GM18498 (cell line): ENCODE measurements at regions not wholly inside any gene's neighbourhood (a gene's known extent, or its start where the extent isn't known, plus 50 kb on each side); places are given as distances from the start of the nearest gene placed in this dataset.
"Not testable (repeated sequence)": the region's sequence is repeated elsewhere in the genome, so short reads cannot be mapped to it uniquely, and the experiment has no call there.

Experiments
- ATAC-seq: cut with Tn5 transposase; IDR thresholded peaks from one replicate; pipeline ENCODE4 v1.9.1; 2021; ENCODE audit warnings: mild to moderate bottlenecking, moderate library complexity; ENCODE audit not compliant: unreplicated experiment

DNA sequence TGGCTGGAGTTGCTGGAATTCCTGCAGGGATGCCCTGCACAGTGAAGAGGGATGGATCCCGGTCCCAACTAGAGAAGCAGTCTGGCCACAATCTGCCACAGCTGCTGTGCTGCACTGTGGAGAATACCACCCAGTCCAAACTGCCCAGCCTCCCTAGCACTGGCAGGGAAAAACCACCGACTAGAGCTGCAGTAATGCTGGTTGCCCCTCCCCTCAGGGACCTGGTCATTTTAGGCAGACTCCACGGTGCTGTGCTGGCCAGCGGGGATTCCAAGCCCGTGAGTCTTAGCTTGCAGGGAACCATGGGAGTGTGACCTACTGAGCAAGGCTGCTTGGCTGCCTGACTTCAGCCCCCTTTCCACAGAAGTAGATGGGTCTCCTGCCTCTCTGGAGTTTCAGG is 478.0 kb upstream of the ATP11B start:
- no peak for ATAC-seq

DNA sequence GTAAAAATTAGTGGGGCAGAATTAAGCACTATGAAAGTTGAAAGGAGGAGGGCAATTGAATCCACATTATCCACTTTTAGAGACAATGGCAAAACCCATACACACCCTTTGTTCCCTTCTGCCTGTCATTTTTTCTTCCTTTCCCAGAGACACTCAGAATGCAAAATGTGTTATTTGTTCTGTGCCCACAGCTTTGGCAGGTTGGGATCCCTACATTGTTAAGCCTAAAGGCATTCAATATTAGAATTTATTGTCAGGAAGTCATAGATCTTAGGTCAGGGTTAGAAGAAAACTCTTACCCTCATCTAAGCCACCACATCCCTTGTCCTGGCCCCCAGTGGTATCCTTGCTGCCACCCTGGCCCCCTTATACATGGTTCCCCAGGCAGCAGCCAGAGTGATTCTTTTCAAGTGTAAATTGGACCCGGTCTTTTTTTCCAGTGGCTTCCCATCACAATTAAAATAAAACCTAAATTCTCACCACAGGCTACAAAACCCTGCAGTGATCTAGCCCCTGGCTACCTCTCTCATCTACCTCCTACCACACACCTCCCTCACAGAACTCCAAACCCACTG is 470.1 kb upstream of the ATP11B start:
- no peak for ATAC-seq

DNA sequence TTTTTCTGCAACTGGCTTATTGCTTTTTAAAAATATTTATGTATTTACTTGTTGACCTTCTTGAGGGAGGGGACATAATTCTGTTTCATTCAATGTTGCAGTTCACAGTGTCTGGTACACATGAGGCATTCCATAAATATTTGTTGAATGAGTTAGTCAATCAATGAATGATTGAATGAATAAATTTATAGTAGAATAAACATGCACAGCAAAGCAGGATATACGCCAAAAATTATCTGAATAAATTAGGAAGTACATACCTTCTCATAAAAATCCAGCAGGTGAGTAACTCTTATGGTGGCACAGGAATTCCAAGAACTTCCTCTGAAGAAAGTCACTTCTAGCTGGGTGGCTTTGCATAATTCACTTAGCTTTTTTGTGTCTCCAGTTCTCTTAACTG is 469.4 kb upstream of the ATP11B start:
- ATAC-seq, result no peak

DNA sequence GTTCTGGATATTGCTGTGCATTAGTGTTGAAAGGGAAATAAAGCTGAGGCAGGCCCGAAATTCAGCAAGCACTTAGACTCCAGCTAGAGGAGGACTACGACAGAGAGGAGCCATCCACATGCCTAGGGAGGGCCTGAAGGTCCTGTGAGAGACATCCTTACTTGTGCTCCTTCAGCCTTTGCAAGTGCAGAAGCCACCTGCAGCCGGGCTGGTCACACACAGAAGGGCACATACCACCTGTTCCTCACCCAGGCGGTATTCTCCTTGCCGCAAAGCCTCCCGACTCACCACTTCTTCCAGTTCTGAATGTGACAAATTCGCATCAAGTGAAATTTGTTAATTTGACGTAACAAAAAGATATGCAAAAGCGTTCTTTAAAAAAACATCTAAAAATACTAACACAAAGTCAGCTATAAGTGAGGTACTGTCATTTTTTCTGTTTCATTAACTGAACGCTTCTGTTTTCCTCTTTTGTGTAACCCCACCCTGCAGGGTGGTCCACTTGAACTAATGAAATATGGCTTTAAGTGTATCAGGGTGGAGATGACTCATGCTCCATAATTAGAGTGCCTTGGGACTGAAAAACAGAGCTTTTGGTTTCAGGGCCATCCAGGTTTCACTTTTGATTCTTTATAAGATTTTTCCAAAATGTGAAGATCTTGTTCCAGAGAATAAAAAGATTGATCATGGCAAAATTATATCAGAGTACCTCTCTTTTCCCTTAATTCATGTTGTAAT is 467.9 kb upstream of the ATP11B start:
- no peak for ATAC-seq

DNA sequence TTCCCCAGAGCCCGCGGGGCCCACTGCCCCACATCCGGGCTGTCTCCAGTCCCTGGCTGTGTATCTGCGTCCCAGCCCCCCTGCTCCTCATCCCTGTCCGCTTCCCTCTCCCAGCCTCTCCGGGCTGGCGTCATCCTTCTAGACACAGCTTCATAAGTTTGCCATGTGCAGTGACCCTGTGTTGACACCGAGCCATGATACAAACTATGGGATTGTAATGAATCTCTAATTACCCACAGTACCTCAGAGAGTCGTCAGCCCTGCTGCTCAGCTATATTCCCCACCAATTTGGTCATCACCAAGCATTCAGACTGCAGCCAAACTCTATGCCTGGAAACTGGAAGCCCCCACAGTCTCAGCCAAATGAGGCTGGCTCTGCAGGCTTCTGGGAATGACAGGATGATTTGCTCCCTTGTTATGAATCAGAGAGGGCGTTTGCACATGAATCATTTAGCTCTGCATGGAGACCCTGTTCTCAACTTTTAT is 466.1 kb upstream of the ATP11B start:
- no peak for ATAC-seq

DNA sequence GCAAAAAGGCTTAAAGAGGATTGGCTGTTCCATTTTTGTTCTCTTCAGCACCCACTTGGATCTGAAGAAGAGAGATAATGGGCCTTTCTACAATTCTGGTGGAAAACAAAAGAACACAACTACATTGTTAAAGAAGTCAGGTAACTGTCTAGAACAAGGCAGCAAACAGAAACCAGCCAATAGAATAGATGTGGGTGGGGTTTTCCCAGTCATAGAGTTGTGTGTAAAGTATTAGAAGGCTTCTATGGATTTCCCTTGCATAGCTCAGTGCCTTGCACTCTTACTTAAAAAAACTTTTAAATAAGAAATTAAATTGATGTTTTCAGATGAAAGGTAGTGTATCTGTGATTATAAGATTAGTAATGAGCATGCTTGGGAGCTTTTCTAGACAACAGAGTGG is 462.7 kb upstream of the ATP11B start:
- ATAC-seq, result no peak

DNA sequence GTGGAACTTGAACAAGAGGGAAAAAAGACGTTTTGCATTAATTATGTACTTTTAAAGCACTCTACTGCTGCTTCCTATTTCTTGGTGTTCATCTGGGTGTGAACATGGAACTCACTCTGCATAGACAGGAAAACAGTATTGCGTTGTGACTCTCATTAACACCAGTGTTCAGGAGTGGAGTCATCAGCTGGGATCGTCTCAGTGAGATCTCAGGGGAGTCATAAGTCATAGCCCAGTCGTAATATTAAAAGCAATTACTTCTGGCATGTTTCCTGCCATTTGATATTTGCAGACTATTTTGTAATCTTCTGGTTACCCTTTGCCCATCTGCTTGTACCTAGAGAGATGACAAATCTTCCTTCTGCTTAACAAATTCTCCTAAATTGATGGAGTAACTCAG is 462.0 kb upstream of the ATP11B start:
- no peak for ATAC-seq

DNA sequence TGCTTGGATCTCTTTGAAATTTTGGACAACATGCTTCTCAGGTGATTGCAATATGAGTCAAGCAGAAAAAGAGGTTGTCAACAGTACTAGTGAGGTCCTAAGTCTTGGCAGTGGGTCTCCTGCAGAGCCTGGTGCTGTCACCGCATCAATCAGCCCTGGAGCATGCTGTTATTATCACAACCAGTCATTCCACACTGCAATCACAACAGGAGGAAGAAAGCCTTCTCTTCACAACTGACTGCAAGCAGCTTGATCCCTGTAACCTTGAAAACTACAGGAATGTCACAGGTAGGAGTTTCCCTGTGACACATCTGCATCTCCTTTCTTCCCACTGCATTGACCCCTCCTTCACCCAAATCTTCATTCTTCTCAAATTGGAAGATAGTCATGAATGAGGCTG is 451.1 kb upstream of the ATP11B start:
- no peak for ATAC-seq

DNA sequence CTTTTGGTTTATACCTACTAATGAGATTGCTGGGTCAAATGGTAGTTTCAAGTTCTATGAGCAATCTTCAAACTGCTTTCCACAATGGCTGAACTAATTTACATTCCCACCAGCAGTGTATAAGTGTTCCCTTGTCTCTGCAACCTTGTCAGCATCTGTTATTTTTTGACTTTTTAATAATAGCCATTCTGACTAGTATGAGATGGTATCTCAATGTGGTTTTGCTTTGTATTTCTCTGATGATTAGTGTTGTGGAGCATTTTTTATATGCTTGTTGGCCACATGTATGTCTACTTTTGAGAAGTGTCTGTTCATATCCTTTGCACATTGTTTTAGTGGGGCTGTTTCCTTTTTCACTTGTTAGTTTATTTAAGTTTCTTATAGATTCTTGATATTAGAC is 449.3 kb upstream of the ATP11B start:
- ATAC-seq, result not testable (repeated sequence)

DNA sequence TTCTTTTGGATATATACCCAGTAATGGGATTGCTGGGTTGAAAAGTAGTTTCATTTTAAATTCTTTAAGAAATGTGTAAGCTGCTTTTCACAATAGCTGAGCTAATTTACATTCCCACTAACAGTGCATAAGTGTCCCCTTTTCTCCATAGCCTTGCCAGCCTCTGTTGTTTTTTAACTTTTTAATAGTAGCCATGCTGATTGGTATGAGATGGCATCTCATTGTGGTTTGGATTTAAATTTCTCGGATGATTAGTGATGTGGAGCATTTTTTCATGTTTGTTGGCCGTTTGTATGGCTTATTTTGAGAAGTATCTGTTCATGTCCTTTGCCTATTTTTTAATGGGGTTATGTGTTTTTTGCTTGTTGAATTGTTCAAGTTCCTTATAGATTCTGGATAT is 444.3 kb upstream of the ATP11B start:
- ATAC-seq, result no peak

DNA sequence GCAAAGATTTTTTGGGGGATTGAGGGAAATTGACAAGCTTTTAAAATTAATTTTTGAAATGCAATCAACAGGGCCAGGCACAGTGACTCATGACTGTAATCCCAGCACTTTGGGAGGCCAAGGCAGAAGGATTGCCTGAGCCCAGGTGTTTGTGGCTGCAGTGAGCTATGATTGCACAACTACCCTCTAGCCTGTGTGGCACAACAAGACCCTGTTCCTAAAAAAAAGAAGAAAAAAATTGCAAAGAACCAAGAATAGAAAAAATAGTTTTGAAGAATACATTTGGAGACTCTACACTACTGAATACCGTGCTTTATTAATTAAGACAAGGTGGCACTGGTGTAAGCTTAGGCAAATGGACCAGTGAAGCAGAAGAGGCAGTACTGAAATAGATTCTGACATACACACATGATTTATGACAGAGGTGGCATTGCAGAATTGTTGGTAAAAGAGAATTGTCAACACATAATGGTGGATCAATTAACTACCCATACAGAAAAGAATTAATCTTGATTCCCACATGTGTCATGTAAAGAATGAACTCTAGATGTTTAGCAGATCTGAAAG is 443.3 kb upstream of the ATP11B start:
- no peak for ATAC-seq

DNA sequence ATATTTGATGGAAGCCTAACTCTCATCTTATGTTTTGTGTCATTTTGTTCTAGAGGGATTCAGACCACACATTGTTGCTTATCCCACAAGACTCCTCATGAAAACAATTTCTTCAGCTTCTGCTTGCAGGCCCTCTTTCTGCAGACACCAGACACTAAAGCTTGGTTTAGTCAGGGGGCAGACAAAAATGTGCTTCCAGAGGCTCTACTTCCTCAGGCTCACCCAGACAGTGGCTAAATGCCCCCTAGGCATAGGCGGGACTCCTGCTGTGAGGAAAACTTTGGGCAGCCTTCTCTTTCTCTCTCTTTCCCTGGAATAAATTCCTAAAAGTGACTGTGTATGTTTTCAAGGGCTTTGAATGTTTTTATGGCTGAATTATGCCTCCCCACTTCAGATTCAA is 435.4 kb upstream of the ATP11B start:
- no peak for ATAC-seq

DNA sequence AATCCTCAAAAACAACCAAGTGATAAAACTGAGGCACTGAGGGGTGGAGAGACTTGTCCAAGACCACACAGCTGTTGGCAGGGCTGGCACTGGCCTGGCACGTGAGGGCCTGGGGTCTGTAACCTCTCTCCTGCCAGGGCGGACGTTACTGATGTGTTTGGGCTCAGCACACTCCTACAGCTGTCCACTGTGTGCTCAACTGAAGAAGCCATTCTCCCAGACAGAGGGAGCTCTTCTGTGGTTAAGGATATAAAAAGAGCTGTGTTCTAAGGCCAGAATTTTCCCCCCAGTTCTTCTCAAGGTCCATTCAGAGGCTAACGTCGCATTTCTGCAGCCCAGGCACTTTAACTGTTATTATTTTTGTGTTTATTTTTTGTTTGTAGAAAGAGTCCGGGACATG is 429.0 kb upstream of the ATP11B start:
- no peak for ATAC-seq

DNA sequence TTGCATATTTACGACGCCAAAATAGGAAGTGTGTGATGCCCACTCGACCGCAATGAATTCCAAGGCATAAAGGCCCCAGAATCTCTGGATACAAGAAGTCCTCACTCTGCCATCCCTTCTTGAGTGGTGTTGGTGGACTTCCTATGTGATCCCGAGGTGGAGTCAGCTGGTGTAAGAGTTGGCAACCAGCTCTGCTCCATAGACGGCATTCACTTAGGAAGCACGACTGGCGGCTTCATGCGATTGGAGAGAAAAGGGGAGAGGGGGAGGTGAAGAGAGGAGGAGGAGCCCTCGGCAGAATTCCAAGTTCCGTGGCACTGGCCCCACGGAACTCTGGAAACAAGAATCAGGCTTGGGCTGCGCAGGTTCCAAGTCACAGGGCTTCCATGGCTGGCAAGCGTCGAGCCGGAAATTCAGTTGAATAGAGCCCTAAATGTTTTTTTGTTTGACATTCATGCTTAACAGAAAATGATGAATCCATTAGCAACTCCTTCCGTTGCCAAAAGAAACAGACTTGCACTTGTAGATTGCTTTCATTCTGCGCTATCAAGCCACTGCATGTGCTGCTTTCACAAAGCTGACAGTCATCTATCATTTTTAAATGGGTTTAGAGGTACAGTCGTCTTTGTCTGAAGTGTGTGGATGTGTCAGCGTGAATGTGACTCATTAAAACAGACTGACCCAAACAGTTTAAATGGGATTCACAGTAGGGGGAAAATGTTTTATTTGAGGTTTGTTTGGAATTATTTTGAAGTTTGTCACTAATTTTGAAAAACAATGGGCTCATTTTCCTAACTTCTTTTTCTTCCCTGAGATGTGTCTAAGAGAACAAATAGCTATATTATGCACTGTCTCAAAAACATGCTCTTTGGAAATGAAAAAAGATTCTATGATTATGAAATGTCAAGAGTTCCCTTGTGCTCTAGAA is 428.3 kb upstream of the ATP11B start:
- no peak for ATAC-seq

DNA sequence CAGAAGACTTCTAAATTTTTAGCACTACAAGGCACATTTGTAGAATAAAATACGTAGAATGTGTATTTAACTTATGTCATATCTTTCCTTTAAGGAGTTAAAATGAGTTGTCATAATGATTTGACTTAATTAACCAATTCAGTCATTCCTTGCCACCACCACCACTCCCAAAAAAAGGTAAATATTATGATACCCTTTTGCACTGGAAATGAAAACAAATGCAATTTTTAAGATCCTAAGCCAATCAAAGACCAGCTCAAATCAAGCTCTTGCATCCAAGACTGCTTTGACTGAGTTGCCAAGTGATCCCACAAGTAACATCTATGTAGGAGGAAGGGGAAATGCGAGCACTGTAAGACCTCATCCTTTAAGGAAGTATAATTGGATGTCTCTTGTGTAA is 426.6 kb upstream of the ATP11B start:
- ATAC-seq, result no peak

DNA sequence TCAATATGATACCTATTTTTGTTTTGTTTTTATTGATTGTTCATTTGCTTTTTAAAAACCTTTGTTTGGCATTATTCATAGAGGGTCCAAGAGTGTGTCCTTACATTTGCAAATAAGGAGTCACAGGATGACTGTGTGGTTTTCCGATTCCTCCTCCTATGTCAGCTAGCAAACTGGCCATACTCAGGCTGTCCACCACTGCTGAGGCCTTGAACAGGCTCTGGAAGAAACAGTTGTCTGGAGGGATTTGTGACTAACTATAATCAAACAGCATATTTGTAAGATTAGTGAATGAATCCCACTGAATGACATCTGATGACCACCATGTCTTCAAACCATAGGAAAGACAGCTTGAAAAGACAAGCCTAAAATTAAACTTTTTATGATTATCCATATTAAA is 423.4 kb upstream of the ATP11B start:
- no peak for ATAC-seq

DNA sequence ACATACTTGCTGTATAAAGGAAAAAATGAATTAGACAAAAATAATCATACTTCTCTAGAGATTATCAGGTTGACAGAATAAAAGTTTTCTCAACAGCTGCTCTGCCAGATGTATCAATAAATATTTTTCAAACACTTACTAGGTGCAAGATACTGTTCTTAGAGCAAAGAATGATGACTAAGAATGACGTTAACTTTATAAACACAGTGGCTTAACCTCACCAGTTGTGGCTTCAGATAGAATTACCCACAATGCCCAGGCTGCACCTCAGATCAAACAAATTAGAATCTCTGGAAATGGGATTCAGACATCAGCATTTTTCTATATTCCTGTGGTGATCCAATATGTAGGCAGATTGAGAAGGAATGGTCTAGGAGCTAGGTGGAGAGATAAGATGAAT is 422.4 kb upstream of the ATP11B start:
- no peak for ATAC-seq

DNA sequence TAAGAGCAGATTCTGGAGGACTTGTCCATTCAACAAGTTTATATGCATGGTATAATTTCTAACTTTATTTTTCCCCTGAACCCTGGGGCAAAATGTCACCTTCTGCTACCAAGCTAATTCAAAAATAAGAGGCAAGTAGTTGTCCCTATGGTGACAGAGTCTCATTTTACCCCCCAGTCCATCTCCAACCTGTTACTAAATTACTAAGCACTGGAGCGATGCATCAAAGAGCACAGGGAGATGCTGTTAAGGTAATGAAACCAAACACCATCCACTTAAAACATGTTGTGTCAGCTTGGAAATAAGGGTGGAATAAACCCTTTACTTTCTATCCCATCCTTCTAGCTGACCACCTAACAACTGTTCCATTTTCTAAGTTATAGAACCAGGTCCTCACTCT is 417.4 kb upstream of the ATP11B start:
- ATAC-seq, result no peak

DNA sequence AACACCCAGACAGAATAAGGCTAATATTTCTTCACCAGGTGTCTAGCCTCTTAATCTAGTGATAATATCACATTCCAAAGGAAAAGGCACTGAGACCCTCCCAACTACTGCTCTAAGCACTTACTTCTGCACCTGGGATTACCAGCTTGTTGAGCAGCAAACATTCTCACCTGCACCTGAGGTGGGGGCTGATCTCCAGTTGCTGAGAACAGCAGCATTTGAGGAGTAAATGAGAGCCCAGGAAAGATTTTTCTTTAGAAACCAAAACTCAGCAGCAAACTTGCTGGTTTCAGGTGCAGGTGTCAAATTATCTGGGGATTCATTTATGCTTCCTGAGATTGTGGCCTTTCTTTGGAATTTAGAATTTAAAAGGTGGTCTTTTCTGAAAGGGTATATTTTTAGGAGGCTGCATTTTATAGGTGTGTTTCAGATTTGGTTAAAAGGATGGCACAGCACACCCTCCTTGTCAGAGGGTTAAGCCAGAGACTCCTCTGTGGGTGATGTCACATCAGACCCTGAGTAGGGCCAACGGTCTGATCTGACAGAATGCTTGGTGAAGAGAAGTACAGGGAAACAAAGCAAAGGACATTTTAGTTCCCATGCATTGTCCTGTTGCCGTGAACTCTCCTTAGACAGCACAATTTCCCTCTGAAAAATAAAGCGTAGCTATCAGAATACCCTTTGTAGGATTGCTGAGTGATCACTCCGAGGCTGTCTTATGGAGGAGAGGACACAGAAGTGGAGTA is 411.0 kb upstream of the ATP11B start:
- ATAC-seq, result no peak

DNA sequence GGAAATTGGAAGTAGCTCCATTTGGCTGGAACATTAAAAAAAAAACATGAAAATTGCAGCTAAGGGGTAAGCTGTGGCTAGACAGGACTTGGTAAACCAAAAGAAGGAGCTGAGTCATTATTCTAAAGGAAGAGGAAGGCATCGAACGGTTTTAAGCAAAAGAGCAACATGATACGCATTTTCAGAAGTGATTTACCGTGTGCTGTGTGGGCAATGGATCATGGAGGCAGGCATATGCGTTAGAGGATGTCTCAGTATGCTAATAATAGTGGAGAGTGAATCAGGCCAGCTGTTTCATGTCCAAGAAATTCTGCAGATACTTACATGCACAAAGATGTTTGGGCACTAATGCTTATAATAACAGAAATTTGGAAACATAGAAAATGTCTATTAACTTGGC is 409.1 kb upstream of the ATP11B start:
- no peak for ATAC-seq

DNA sequence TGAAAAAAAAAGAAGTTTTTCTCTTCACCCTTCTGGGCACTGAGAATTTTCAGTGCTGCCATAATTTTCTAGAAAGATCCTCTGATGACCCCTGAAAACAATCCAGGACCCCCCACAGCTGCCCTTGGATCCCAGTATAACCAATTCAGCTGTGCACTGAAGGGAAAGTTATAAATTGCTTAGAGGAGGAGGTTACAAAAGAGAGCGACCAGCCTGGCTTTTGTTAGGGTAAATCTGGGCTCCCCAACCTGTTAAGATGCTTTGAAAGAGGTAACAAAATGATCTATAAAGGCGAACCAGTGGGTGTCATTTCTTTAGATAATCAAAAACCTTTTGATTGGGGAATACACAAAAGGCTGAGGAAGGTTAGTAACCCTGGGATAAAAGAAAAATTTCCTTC is 407.9 kb upstream of the ATP11B start:
- ATAC-seq, result no peak
